Thyroid gland (tissue), 4 donors: ENCODE measurements at regions not wholly inside any gene's neighbourhood (a gene's known extent, or its start where the extent isn't known, plus 50 kb on each side); places are given as distances from the start of the nearest gene placed in this dataset.

Experiments
- CTCF ChIP-seq, 6 experiments: fragments of 200-600 bp in 3 of 6; fragments of 450-650 bp in 3 of 6; sonication (generic) in 3 of 6; IDR thresholded peaks; one replicate each; pipeline ENCODE4 v1.5.1; 2016 to 2019; ENCODE audit warnings: antibody characterized with exemption in 6 of 6, mild to moderate bottlenecking in 2 of 6, inconsistent platforms in 1 of 6, moderate library complexity in 1 of 6
- POLR2A ChIP-seq, 2 donors: fragments of 450-650 bp; IDR thresholded peaks; one replicate each; pipeline ENCODE4 v1.6.1; 2017; ENCODE audit warnings: antibody characterized with exemption in 2 of 2, mild to moderate bottlenecking in 2 of 2, moderate library complexity in 1 of 2

- TF ChIP-seq CTCF (IDR thresholded peaks at IDR 0.05) (no peak), POLR2A (IDR thresholded peaks at IDR 0.05) (no peak)
Observed at GRCh38 chr4:23169608-23170311, 477.0 kb downstream of the GBA3 start.
